ENCODE measurements at regions not wholly inside any gene's neighbourhood (a gene's known extent, or its start where the extent isn't known, plus 50 kb on each side); places are given as distances from the start of the nearest gene placed in this dataset.
"Not testable (repeated sequence)": the region's sequence is repeated elsewhere in the genome, so short reads cannot be mapped to it uniquely, and the experiment has no call there.

- no peak for DNase-seq
Observed at GRCh38 chr5:105899726-105900125, 1771.0 kb downstream of the EFNA5 start.

- DNase-seq, result no peak
Observed at GRCh38 chr5:105898183-105898582, 1772.6 kb downstream of the EFNA5 start.

GRCh38 chr5:105885266-105885665 is 1785.5 kb downstream of the EFNA5 start:
- no peak for DNase-seq

GRCh38 chr5:105882956-105883481 is 1787.7 kb downstream of the EFNA5 start:
- no peak for DNase-seq

GRCh38 chr5:105878402-105878801 is 1792.3 kb downstream of the EFNA5 start:
- no peak for DNase-seq

- no peak for DNase-seq
Observed at GRCh38 chr5:105877592-105877991, 1793.1 kb downstream of the EFNA5 start.

- DNase-seq, result no peak
Observed at GRCh38 chr5:105874316-105874715, 1796.4 kb downstream of the EFNA5 start.

GRCh38 chr5:105872569-105873270 is 1798.0 kb downstream of the EFNA5 start:
- DNase-seq, result no peak

GRCh38 chr5:105868038-105868780 is 1802.5 kb downstream of the EFNA5 start:
- DNase-seq, result no peak

- DNase-seq, result no peak
Observed at GRCh38 chr5:105865834-105866233, 1804.9 kb downstream of the EFNA5 start.

- DNase-seq, result not testable (repeated sequence)
Observed at GRCh38 chr5:105859350-105859749, 1811.4 kb downstream of the EFNA5 start.

GRCh38 chr5:105849701-105850100 is 1821.0 kb downstream of the EFNA5 start:
- DNase-seq, result no peak

GRCh38 chr5:105840800-105841199 is 1829.9 kb downstream of the EFNA5 start:
- DNase-seq, result no peak

- DNase-seq, result peak; percentile 8
Observed at GRCh38 chr5:105836887-105837286, 1833.8 kb downstream of the EFNA5 start.

- DNase-seq, result peak; percentile 34
Observed at GRCh38 chr5:105836268-105836667, 1834.5 kb downstream of the EFNA5 start.

- DNase-seq, result no peak
Observed at GRCh38 chr5:105828821-105829220, 1841.9 kb downstream of the EFNA5 start.

GRCh38 chr5:105821800-105822199 is 1848.9 kb downstream of the EFNA5 start:
- no peak for DNase-seq

- no peak for DNase-seq
Observed at GRCh38 chr5:105817914-105818313, 1852.8 kb downstream of the EFNA5 start.

GRCh38 chr5:105817416-105817815 is 1853.3 kb downstream of the EFNA5 start:
- no peak for DNase-seq

- no peak for DNase-seq
Observed at GRCh38 chr5:105816961-105817360, 1853.8 kb downstream of the EFNA5 start.

- peak; percentile 10 for DNase-seq
Observed at GRCh38 chr5:105812304-105812703, 1858.4 kb downstream of the EFNA5 start.

GRCh38 chr5:105807951-105808350 is 1862.8 kb downstream of the EFNA5 start:
- DNase-seq, result no peak

GRCh38 chr5:105807290-105807689 is 1863.4 kb downstream of the EFNA5 start:
- peak; percentile 17 for DNase-seq

- DNase-seq, result no peak
Observed at GRCh38 chr5:105806596-105806995, 1864.1 kb downstream of the EFNA5 start.
